LNCAP (cell line): ENCODE measurements at regions not wholly inside any gene's neighbourhood (a gene's known extent, or its start where the extent isn't known, plus 50 kb on each side); places are given as distances from the start of the nearest gene placed in this dataset.

ENCODE experiments used
- TF ChIP-seq, protein P1 (sequence below): fragments of 450-650 bp; IDR thresholded peaks from 2 replicates; pipeline ENCODE4 v1.5.1; 2017; ENCODE audit warnings: mild to moderate bottlenecking

DNA sequence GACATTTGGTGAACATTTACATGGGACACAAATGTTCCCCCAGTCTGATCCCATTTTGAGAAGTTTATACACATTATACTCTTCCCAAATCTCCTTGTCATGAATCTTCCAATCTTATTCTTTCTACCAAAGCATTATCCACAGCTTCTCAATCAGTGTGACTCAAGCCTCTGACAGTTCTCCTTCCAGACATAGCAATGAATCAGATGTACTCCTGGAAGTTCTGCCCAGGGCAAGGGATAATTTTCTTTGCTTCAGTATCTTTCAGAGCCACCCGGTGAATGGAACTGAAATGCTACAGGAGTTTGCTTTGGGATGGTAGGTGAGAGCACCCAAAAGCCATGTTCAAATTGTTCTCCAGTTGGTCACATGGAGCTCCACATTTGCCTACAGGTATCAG, 145.5 kb downstream of the ANXA5 start:
- TF ChIP-seq, protein P1, sequence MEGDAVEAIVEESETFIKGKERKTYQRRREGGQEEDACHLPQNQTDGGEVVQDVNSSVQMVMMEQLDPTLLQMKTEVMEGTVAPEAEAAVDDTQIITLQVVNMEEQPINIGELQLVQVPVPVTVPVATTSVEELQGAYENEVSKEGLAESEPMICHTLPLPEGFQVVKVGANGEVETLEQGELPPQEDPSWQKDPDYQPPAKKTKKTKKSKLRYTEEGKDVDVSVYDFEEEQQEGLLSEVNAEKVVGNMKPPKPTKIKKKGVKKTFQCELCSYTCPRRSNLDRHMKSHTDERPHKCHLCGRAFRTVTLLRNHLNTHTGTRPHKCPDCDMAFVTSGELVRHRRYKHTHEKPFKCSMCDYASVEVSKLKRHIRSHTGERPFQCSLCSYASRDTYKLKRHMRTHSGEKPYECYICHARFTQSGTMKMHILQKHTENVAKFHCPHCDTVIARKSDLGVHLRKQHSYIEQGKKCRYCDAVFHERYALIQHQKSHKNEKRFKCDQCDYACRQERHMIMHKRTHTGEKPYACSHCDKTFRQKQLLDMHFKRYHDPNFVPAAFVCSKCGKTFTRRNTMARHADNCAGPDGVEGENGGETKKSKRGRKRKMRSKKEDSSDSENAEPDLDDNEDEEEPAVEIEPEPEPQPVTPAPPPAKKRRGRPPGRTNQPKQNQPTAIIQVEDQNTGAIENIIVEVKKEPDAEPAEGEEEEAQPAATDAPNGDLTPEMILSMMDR = no peak

DNA sequence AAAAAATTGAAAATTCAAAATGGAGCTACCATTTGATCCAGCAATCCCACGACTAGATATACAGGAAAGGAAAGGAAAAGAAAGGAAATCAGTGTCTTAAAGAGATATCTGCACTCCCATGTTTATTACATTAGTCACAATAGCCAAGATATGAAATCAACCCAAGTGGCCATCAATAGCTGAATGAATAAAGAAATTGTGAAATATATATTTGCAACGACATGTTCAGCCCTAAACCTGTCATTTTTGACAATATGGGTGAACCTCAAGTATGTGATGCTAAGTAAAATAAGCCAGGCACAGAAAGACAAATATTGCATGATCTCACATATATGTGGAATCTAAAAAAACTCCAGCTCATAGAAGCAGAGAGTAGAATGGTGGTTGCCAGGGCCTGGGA, 155.1 kb downstream of the ANXA5 start:
- TF ChIP-seq, protein P1 = no peak

DNA sequence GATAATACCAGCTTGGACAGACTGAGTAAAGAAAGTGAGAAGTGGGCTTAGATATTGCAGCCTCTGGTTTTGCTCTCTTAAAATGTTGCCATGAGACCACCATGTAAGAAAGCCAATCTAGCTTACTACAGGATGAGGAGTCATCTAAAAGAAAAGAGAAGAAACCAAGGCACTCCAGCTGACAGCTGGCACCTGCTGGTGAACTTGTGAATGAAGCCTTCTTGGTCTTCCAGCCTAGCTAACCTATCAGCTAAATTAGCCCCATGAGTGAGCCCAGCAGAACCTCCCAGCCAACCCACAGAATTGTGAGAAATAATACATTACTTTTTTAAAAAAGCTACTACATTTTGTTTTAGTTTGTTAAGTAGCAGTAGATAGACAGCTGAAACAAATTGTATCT, 154.5 kb upstream of the QRFPR start:
- TF ChIP-seq, protein P1 = no peak

DNA sequence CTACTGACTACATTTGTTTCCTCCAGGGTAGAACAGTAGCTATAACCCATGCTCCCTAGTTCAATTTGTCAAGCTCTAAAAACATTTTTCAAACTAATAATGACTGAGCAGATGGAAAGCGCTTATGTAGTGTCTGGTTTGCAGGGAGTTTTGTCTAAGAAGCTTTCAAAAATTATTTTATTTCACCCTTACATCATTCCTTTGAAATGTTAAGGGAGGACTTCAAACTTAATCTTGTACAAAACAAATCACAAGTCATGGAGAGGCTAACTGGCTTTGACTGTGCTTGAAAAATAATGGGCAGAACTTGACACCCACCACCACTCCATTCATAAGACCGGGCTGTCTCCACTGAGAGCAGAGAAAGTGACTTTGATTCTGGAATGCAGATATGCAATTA, 153.4 kb upstream of the QRFPR start:
- TF ChIP-seq, protein P1 = no peak

DNA sequence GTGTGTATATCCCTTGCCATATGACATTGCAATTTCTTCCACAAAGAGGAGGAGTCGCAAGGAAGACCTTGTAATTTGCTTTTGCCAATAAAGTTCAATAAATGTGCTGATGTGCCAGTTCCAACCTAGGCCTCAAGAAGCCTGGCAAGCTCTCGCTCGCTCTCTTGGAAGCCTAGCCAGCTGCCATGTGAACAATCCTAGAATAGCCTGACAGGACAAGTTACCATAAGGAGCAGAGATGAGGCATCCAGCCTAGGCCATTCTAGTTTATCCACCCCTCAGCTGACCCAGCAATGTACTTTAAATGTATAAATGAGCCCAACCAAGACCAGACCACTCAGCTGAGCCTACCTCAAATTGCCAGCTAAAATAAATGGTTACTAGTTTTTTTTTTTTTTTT, 145.7 kb upstream of the QRFPR start:
- TF ChIP-seq, protein P1 = no peak

DNA sequence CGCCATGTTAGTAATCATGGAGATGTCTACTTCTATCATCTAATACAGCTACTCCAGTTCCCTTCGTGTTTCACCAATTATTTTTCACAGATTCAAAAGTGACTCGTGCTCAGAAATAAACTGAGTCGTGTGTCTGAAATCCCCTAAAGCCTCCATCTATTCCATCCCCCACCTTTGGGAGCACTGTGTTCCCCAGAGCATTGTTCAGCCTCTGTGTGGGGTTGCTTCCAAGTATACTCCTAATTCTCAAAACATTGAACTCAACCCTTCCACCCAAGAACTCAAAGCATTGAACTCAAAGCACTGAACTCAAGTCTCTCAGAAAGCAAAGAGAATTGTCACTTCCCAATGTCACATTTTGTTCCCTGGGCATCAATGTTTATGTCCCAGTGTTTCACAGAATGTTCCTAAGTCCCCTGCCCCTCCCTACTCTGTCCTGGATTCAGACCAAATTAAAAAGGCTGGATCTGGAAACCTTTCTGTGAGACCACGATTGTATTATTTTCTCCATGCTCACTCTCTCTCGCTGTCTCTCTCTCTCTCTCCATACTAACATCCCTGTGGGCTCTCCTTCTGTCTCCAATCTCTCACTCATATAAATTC, 138.5 kb upstream of the QRFPR start:
- TF ChIP-seq, protein P1 = no peak

DNA sequence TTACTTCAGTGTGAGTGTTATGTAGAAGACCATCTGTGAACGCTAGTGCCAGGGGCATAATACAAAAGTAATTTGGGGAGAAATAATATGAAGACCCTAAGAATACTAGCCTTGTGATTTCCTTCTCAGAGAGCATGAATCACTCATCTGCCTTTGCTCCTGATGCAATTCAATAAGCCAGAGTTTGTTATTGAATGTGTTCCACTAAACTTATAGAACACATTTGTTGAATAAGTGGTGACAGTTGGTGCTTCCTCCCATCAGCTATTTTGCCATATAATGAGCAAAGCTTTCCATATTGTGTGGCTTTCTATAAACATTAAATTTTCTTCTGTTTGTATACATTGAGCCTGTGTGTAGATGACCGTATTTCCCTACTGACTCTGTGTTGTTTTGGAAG, 136.4 kb upstream of the QRFPR start:
- TF ChIP-seq, protein P1 = no peak

DNA sequence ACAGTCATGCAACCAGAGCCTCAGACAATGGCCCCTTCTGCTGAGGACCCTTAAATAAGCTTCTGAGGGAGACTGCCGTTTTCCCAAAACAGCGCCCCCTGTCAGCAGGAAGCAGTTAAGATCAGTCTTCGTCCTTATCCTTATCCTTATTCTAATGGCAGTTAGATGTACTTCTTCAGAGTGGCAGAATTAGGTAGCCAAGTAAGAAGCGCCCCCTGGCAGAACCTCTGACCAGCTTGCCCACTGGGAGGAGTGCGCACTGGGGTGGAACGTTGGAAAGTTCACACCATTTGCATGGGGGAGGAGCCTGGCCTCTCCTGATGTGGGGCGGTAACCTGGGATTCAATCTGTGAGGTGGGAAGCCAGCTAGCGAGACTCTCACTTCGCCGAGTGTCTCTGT, 133.6 kb upstream of the QRFPR start:
- TF ChIP-seq, protein P1 = no peak; the same call in 1 of the 2 replicates
